OCI-LY7 (cell line): ENCODE measurements at regions not wholly inside any gene's neighbourhood (a gene's known extent, or its start where the extent isn't known, plus 50 kb on each side); places are given as distances from the start of the nearest gene placed in this dataset.
"Not testable (repeated sequence)": the region's sequence is repeated elsewhere in the genome, so short reads cannot be mapped to it uniquely, and the experiment has no call there.

ENCODE experiments used
- BruUV-seq: library from RNA; stranded (reverse); fragments of 400-500 nt; replicated peaks from 2 replicates; lab custom pipeline; 2021; lab: Mats Ljungman, UMichigan
- CTCF ChIA-PET: fragments of 300-600 bp; sonication (Branson Sonifier 250); formaldehyde crosslinking; loops from one replicate; lab custom pipeline; 2022; ENCODE audit warnings: antibody characterized with exemption; ENCODE audit not compliant: unreplicated experiment; lab: Charles Lee
- POLR2A ChIA-PET: fragments of 300-600 bp; sonication (Branson Sonifier 250); formaldehyde crosslinking; loops from one replicate; lab custom pipeline; 2022; ENCODE audit warnings: antibody characterized with exemption; lab: Charles Lee
- DNase-seq: peaks from one replicate; pipeline ENCODE4 v3.0.0-alpha.2; 2015; ENCODE audit warnings: low spot score
- H2AFZ ChIP-seq: fragments of 200-600 bp; sonication (generic), shearing (Covaris generic); 2 replicates; pipeline ENCODE4 v1.6.1; 2014; ENCODE audit warnings: mild to moderate bottlenecking, antibody characterized with exemption, low read length, moderate library complexity
- H3K27ac ChIP-seq: fragments of 200-600 bp; sonication (generic); 2 replicates; pipeline ENCODE4 v1.5.1; 2014; ENCODE audit warnings: mixed run types, low read depth, mild to moderate bottlenecking, moderate library complexity, low read length, inconsistent platforms; ENCODE audit not compliant: poor library complexity, severe bottlenecking
- H3K36me3 ChIP-seq: fragments of 200-600 bp; sonication (generic); 2 replicates; pipeline ENCODE4 v1.6.1; 2014; ENCODE audit warnings: mild to moderate bottlenecking, antibody characterized with exemption, low read length, moderate library complexity, mixed read lengths; ENCODE audit not compliant: insufficient read depth
- H3K4me1 ChIP-seq: fragments of 200-600 bp; sonication (generic); 2 replicates; pipeline ENCODE4 v1.5.1; 2014; ENCODE audit warnings: mild to moderate bottlenecking, low read length; ENCODE audit not compliant: insufficient read depth, poor library complexity, severe bottlenecking
- H3K4me2 ChIP-seq: fragments of 200-600 bp; sonication (generic); 2 replicates; pipeline ENCODE4 v1.6.1; 2014; ENCODE audit warnings: mild to moderate bottlenecking, low read length
- H3K4me3 ChIP-seq: fragments of 200-600 bp; sonication (generic); 2 replicates; pipeline ENCODE4 v1.5.1; 2014; ENCODE audit warnings: mild to moderate bottlenecking, low read depth, low read length; ENCODE audit not compliant: poor library complexity, severe bottlenecking
- H3K79me2 ChIP-seq: fragments of 200-600 bp; sonication (generic); 2 replicates; pipeline ENCODE4 v1.6.1; 2016; ENCODE audit warnings: low read depth, mild to moderate bottlenecking, low read length, moderate library complexity, mixed read lengths; ENCODE audit not compliant: insufficient read depth
- H3K9me2 ChIP-seq: fragments of 200-600 bp; sonication (generic); 2 replicates; pipeline ENCODE4 v1.6.1; 2016; ENCODE audit warnings: mild to moderate bottlenecking, low read length, mixed read lengths; ENCODE audit not compliant: insufficient read depth
- H3K9me3 ChIP-seq: fragments of 200-600 bp; sonication (generic); 2 replicates; pipeline ENCODE4 v1.6.1; 2014; ENCODE audit warnings: mild to moderate bottlenecking, mixed run types, low read length, mixed read lengths
- H4K20me1 ChIP-seq: fragments of 200-600 bp; sonication (generic); 2 replicates; pipeline ENCODE4 v1.6.1; 2014; ENCODE audit warnings: mild to moderate bottlenecking, antibody characterized with exemption, low read length, moderate library complexity, mixed read lengths; ENCODE audit not compliant: insufficient read depth
- CTCF ChIP-seq: fragments of 200-600 bp; sonication (generic); conservative IDR thresholded peaks from 2 replicates; pipeline ENCODE4 v1.5.1; 2014; ENCODE audit warnings: mild to moderate bottlenecking, antibody characterized with exemption, low read length, moderate library complexity, mixed read lengths
- EZH2phosphoT487 ChIP-seq: fragments of 200-600 bp; sonication (generic); IDR thresholded peaks from 2 replicates; pipeline ENCODE4 v1.6.1; 2018; ENCODE audit warnings: low read depth, borderline replicate concordance, mild to moderate bottlenecking, mixed run types, antibody characterized with exemption, low read length, moderate library complexity, mixed read lengths
- intact Hi-C: fragments of 100-400 bp; cut with micrococcal nuclease; formaldehyde crosslinking; loops from one replicate; pipeline ENCODE4 v1.10.0; 2022; ENCODE audit not compliant: unreplicated experiment

DNA sequence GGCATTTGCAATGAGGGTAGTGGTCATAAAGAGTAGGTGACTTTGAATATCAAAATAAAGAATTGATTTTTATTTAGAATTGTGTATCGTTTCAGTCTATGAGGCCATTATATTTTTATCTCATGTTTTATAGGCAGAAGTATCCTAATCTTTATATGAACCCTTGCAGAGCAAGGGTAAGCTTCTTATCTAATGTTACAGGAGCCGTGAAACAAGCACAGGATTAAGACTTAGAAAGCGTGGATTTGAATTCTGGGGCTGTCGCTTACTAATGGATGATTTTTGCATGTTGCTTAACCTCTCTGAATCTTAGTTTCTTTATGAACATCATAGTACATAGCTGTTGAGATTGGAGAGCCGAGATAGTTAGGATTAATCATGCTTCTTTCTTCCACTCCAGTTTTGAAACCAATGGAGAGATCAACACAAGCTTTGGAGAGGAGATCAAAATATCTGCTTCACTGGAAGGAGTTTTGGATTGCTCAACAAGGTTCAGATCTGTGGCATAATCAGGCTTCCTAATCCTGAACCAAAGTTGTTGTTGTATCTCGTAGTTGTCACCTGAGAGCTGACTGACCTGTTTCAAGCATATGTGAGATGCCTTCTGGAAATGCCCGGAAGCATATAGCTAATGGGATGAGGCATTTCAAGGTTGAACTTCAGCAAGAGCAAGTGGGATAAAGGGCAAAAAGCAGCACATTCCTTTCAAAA is 166.9 kb upstream of the GK2 start:
- DNase-seq = no peak
- no TSS peak for BruUV-seq
- no peak overlapping the region for H3K4me2 ChIP-seq
- H3K9me2 ChIP-seq = no peaks in the 10 kb centered on the region
- H3K27ac ChIP-seq = no peak overlapping the region
- no peaks in the 10 kb centered on the region for H3K36me3 ChIP-seq
- no peak overlapping the region for H2AFZ ChIP-seq
- ChIA-PET CTCF (no interaction called here), POLR2A (interaction anchor here (1.2 kb wide), 1 partner anchor 15 kb away, joined by 3 read pairs; no protein-coding TSS in a partner anchor)
- no peak overlapping the region for H3K4me3 ChIP-seq
- H3K4me1 ChIP-seq = no peaks in the 10 kb centered on the region
- no peaks in the 10 kb centered on the region for H3K79me2 ChIP-seq
- no peaks in the 10 kb centered on the region for H4K20me1 ChIP-seq
- intact Hi-C loops = no loop called here
- TF ChIP-seq EZH2phosphoT487 = no peak
- no peaks in the 10 kb centered on the region for H3K9me3 ChIP-seq

DNA sequence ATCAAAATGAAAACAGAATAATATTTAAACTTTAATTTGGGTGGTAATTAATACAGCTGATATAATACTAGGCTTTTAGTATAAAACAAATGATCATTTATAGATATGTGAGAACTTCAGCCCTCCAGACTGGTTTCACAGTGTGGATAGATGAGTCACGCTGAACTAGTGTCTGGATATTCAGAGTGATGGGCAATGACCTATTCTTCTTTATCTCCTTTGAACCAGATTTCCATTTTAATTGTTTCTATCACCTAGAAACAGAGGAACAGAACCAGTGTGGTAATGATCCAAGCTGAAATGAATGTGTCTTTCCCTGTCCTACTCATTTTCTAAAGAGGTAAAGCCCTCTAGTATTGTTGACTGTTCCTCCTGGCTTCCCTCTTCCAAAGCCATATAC is 155.2 kb upstream of the GK2 start:
- Histone ChIP-seq H3K4me3 (no peak overlapping the region), H3K79me2 (no peaks in the 10 kb centered on the region), H3K9me3 (no peaks in the 10 kb centered on the region), H3K27ac (no peak overlapping the region), H3K4me1 (no peaks in the 10 kb centered on the region), H3K9me2 (no peaks in the 10 kb centered on the region), H3K36me3 (no peaks in the 10 kb centered on the region), H4K20me1 (no peaks in the 10 kb centered on the region), H3K4me2 (no peak overlapping the region), H2AFZ (no peak overlapping the region)
- CTCF ChIA-PET = no interaction called here
- no TSS peak for BruUV-seq
- no peak for DNase-seq
- TF ChIP-seq EZH2phosphoT487 (no peak), CTCF (no peak)
- intact Hi-C loops = no loop called here
- POLR2A ChIA-PET = no interaction called here

GRCh38 chr4:79561751-79562150 is 153.7 kb upstream of the GK2 start:
- H3K4me2 ChIP-seq = no peak overlapping the region
- no peak overlapping the region for H2AFZ ChIP-seq
- H4K20me1 ChIP-seq = no peaks in the 10 kb centered on the region
- TF ChIP-seq CTCF (no peak), EZH2phosphoT487 (no peak)
- no peaks in the 10 kb centered on the region for H3K79me2 ChIP-seq
- BruUV-seq = no TSS peak
- no peak for DNase-seq
- POLR2A ChIA-PET = no interaction called here
- no peaks in the 10 kb centered on the region for H3K36me3 ChIP-seq
- H3K4me1 ChIP-seq = no peaks in the 10 kb centered on the region
- no peak overlapping the region for H3K4me3 ChIP-seq
- no peak overlapping the region for H3K27ac ChIP-seq
- H3K9me3 ChIP-seq = no peaks in the 10 kb centered on the region
- intact Hi-C loops = no loop called here
- H3K9me2 ChIP-seq = no peaks in the 10 kb centered on the region
- CTCF ChIA-PET = no interaction called here

DNA sequence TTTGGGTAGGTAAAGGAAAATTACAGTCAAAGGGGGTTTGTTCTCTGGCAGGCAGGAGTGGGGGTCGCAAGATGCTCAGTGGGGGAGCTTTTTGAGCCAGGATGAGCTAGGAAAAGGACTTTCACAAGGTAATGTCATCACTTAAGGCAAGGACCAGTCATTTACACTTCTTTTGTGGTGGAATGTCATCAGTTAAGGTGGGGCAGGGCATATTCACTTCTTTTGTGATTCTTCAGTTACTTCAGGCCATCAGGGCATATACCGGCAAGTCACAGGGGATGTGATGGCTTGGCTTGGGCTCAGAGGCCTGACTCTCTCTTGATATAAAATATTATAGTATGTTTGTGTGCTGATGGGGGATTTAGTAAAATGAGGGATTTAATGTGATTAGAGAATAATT is 151.4 kb upstream of the GK2 start:
- CTCF ChIA-PET, H3K79me2 ChIP-seq, DNase-seq, H2AFZ ChIP-seq, H3K36me3 ChIP-seq, H3K4me3 ChIP-seq, intact Hi-C loops, H3K9me2 ChIP-seq, POLR2A ChIA-PET, H3K4me2 ChIP-seq, H3K9me3 ChIP-seq, H3K27ac ChIP-seq, BruUV-seq, H4K20me1 ChIP-seq, H3K4me1 ChIP-seq: not testable (repeated sequence)
